ENCODE measurements at regions not wholly inside any gene's neighbourhood (a gene's known extent, or its start where the extent isn't known, plus 50 kb on each side); places are given as distances from the start of the nearest gene placed in this dataset.

GRCh38 chr18:45488645-45489044 is 126.6 kb upstream of the SLC14A2 start:
- TF ChIP-seq, protein P1, sequence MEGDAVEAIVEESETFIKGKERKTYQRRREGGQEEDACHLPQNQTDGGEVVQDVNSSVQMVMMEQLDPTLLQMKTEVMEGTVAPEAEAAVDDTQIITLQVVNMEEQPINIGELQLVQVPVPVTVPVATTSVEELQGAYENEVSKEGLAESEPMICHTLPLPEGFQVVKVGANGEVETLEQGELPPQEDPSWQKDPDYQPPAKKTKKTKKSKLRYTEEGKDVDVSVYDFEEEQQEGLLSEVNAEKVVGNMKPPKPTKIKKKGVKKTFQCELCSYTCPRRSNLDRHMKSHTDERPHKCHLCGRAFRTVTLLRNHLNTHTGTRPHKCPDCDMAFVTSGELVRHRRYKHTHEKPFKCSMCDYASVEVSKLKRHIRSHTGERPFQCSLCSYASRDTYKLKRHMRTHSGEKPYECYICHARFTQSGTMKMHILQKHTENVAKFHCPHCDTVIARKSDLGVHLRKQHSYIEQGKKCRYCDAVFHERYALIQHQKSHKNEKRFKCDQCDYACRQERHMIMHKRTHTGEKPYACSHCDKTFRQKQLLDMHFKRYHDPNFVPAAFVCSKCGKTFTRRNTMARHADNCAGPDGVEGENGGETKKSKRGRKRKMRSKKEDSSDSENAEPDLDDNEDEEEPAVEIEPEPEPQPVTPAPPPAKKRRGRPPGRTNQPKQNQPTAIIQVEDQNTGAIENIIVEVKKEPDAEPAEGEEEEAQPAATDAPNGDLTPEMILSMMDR (IDR thresholded peaks at IDR 0.05; ENCODE audit: low read depth, low read length, missing control alignments) = no peak
- DNase-seq (ENCODE audit: extremely low read depth, low read depth) = no peak
- H3K4me3 ChIP-seq (replicated peaks; ENCODE audit: low read depth, low read length) = no peak overlapping the region

DNA sequence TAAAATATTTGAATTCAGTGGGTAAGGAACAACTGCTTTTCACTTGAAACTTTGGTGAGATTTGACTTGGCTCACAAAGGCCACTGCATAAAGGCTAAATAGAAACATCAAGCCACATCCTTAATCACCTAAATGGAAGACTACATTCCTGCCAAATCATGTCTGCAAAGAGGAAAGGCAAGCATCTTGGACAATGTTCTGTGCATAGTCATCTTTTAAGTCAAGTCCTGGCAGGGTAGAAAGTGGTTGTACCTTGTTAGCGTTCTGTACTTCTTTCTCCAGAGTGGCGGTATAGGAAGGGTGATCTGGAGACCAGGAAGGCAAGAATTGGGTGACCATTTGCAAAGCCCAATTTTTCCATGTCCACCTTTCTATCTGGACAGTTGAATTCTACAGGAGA is 121.4 kb upstream of the SLC14A2 start:
- TF ChIP-seq, protein P1 (IDR thresholded peaks at IDR 0.05; ENCODE audit: low read depth, low read length, missing control alignments) = no peak
- DNase-seq (ENCODE audit: extremely low read depth, low read depth) = no peak
- no peak overlapping the region for H3K4me3 ChIP-seq (replicated peaks; ENCODE audit: low read depth, low read length)

GRCh38 chr18:45494811-45495210 is 120.5 kb upstream of the SLC14A2 start:
- TF ChIP-seq, protein P1 (IDR thresholded peaks at IDR 0.05; ENCODE audit: low read depth, low read length, missing control alignments) = no peak
- H3K4me3 ChIP-seq (replicated peaks; ENCODE audit: low read depth, low read length) = no peak overlapping the region
- DNase-seq (ENCODE audit: extremely low read depth, low read depth) = no peak

- DNase-seq (ENCODE audit: extremely low read depth, low read depth) = no peak
- H3K4me3 ChIP-seq (replicated peaks; ENCODE audit: low read depth, low read length) = no peak overlapping the region
- TF ChIP-seq, protein P1 (IDR thresholded peaks at IDR 0.05; ENCODE audit: low read depth, low read length, missing control alignments) = no peak
Observed at GRCh38 chr18:45496741-45497140, 118.5 kb upstream of the SLC14A2 start.

DNA sequence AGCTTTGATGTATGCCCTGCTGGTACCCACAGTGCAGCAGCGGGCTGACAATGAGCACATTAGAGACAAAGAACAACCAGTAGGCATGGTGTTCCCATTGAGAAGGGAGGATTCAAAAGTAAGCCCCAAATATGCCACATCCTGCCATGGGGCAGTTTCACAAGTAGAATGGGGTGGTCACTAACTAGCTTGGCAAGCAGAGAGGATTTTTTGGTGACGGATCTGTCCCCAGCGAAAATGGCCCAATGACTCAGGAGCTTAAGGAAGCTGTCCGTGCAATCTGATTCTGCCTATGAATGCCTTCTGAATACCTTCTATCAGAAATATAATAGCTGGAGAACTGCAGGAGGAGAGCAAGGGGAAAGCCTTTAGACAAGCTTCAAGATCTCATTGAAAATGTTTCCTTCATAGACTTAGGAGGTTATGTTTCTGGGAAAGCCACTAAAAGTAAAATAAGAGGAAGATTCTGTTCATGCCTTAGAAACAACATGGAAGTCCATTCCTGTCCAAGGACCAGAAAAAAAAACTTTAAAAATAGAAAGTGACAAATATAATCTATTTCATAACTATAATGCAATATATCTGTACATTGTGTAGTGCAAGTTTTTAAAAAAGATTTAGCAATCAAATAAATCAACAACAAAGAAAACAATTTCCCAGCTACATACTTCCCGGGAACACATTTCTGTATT is 117.5 kb upstream of the SLC14A2 start:
- no peak for DNase-seq (ENCODE audit: extremely low read depth, low read depth)
- TF ChIP-seq, protein P1 (IDR thresholded peaks at IDR 0.05; ENCODE audit: low read depth, low read length, missing control alignments) = no peak
- H3K4me3 ChIP-seq (replicated peaks; ENCODE audit: low read depth, low read length) = no peak overlapping the region

GRCh38 chr18:45498287-45498658 is 117.0 kb upstream of the SLC14A2 start:
- TF ChIP-seq, protein P1 (IDR thresholded peaks at IDR 0.05; ENCODE audit: low read depth, low read length, missing control alignments) = no peak
- DNase-seq (ENCODE audit: extremely low read depth, low read depth) = no peak
- H3K4me3 ChIP-seq (replicated peaks; ENCODE audit: low read depth, low read length) = no peak overlapping the region

- H3K4me3 ChIP-seq (replicated peaks; ENCODE audit: low read depth, low read length) = no peak overlapping the region
- no peak for DNase-seq (ENCODE audit: extremely low read depth, low read depth)
- TF ChIP-seq, protein P1 (IDR thresholded peaks at IDR 0.05; ENCODE audit: low read depth, low read length, missing control alignments) = no peak
Observed at GRCh38 chr18:45503990-45504389, 111.3 kb upstream of the SLC14A2 start.
